ENCODE measurements at regions not wholly inside any gene's neighbourhood (a gene's known extent, or its start where the extent isn't known, plus 50 kb on each side); places are given as distances from the start of the nearest gene placed in this dataset.

GRCh38 chr16:80038566-80038965 is 438.0 kb upstream of the MAF start:
- H2AK5ac ChIP-seq (ENCODE audit: low read length, severe bottlenecking) = no peak overlapping the region
- no peak overlapping the region for H3K18ac ChIP-seq (ENCODE audit: low read depth in 1 of 2, low read length in 2 of 2)
- H3K79me1 ChIP-seq (replicated peaks; ENCODE audit: low read length, poor library complexity, severe bottlenecking) = no peaks in the 10 kb centered on the region
- no peak overlapping the region for H3K9ac ChIP-seq (ENCODE audit: low read length)
- no peaks in the 10 kb centered on the region for H3K36me3 ChIP-seq (ENCODE audit: control insufficient read depth in 1 of 2, insufficient read depth in 2 of 2, low read depth in 1 of 2, low read length in 2 of 2)
- H3K4ac ChIP-seq (ENCODE audit: low read depth in 1 of 2, low read length in 2 of 2) = no peak overlapping the region
- H2AFZ ChIP-seq (ENCODE audit: low read depth, low read length) = no peak overlapping the region
- peaks cover 3% of the 10 kb centered on the region for H3K4me1 ChIP-seq (ENCODE audit: control insufficient read depth, insufficient read depth, low read depth, low read length)
- no peak overlapping the region for H3K23ac ChIP-seq (ENCODE audit: low read length in 2 of 2)
- peaks cover 14% of the 10 kb centered on the region for H3K9me3 ChIP-seq (ENCODE audit: control insufficient read depth, low read length)
- H3K4me3 ChIP-seq (ENCODE audit: insufficient read depth in 1 of 2, low read depth in 1 of 2, low read length in 2 of 2) = no peak overlapping the region
- no peak overlapping the region for H3K4me2 ChIP-seq (ENCODE audit: low read length, poor library complexity, severe bottlenecking)
- H4K8ac ChIP-seq (ENCODE audit: low read length) = no peak overlapping the region
- no peak overlapping the region for H2BK120ac ChIP-seq (ENCODE audit: low read depth, low read length)
- no peak for DNase-seq
- no peak overlapping the region for H4K91ac ChIP-seq (ENCODE audit: low read length)
- no peak overlapping the region for H2BK15ac ChIP-seq (ENCODE audit: low read depth, poor library complexity, severe bottlenecking)
- H2BK12ac ChIP-seq (ENCODE audit: low read length in 2 of 2) = no peak overlapping the region
- H3K27ac ChIP-seq (ENCODE audit: low read length, poor library complexity, severe bottlenecking) = no peak overlapping the region
- peaks cover 0 to 19% of the 10 kb centered on the region in 2 experiments for H3K27me3 ChIP-seq (ENCODE audit: control insufficient read depth in 1 of 2, insufficient read depth in 1 of 2, low read length in 2 of 2)
- 74% methylated on average over 6 of the region's 6 CpGs for WGBS
- no peak overlapping the region for H3K14ac ChIP-seq (ENCODE audit: low read length in 2 of 2)
- no peak overlapping the region for H2BK5ac ChIP-seq (ENCODE audit: low read depth, low read length, poor library complexity, severe bottlenecking)

GRCh38 chr16:80034948-80035663 is 434.6 kb upstream of the MAF start:
- no peak overlapping the region for H2BK12ac ChIP-seq (ENCODE audit: low read length in 2 of 2)
- H3K18ac ChIP-seq (ENCODE audit: low read depth in 1 of 2, low read length in 2 of 2) = no peak overlapping the region
- no peak overlapping the region for H2BK15ac ChIP-seq (ENCODE audit: low read depth, poor library complexity, severe bottlenecking)
- H4K91ac ChIP-seq (ENCODE audit: low read length) = no peak overlapping the region
- peaks cover 17% of the 10 kb centered on the region for H3K9me3 ChIP-seq (ENCODE audit: control insufficient read depth, low read length)
- no peaks in the 10 kb centered on the region for H3K36me3 ChIP-seq (ENCODE audit: control insufficient read depth in 1 of 2, insufficient read depth in 2 of 2, low read depth in 1 of 2, low read length in 2 of 2)
- no peak overlapping the region for H3K4me3 ChIP-seq (ENCODE audit: insufficient read depth in 1 of 2, low read depth in 1 of 2, low read length in 2 of 2)
- H3K4me2 ChIP-seq (ENCODE audit: low read length, poor library complexity, severe bottlenecking) = peak overlapping the region; percentile 4
- WGBS = 87% methylated on average over 5 of the region's 8 CpGs
- no peak overlapping the region for H3K23ac ChIP-seq (ENCODE audit: low read length in 2 of 2)
- peaks cover 0 to 5% of the 10 kb centered on the region in 2 experiments for H3K27me3 ChIP-seq (ENCODE audit: control insufficient read depth in 1 of 2, insufficient read depth in 1 of 2, low read length in 2 of 2)
- peak overlapping the region; percentile 57 for H3K27ac ChIP-seq (ENCODE audit: low read length, poor library complexity, severe bottlenecking)
- DNase-seq = no peak
- H3K4me1 ChIP-seq (ENCODE audit: control insufficient read depth, insufficient read depth, low read depth, low read length) = peaks cover 3% of the 10 kb centered on the region
- H4K8ac ChIP-seq (ENCODE audit: low read length) = no peak overlapping the region
- H3K4ac ChIP-seq (ENCODE audit: low read depth in 1 of 2, low read length in 2 of 2) = no peak overlapping the region
- no peak overlapping the region for H2AFZ ChIP-seq (ENCODE audit: low read depth, low read length)
- no peaks in the 10 kb centered on the region for H3K79me1 ChIP-seq (replicated peaks; ENCODE audit: low read length, poor library complexity, severe bottlenecking)
- H2BK5ac ChIP-seq (ENCODE audit: low read depth, low read length, poor library complexity, severe bottlenecking) = no peak overlapping the region
- no peak overlapping the region for H2AK5ac ChIP-seq (ENCODE audit: low read length, severe bottlenecking)
- H2BK120ac ChIP-seq (ENCODE audit: low read depth, low read length) = no peak overlapping the region
- no peak overlapping the region for H3K14ac ChIP-seq (ENCODE audit: low read length in 2 of 2)
- H3K9ac ChIP-seq (ENCODE audit: low read length) = no peak overlapping the region

GRCh38 chr16:80034469-80034826 is 433.9 kb upstream of the MAF start:
- Histone ChIP-seq H4K91ac (ENCODE audit: low read length) (no peak overlapping the region), H3K4me1 (ENCODE audit: control insufficient read depth, insufficient read depth, low read depth, low read length) (peaks cover 5% of the 10 kb centered on the region), H3K4me2 (ENCODE audit: low read length, poor library complexity, severe bottlenecking) (no peak overlapping the region), H3K4me3 (ENCODE audit: insufficient read depth in 1 of 2, low read depth in 1 of 2, low read length in 2 of 2) (no peak overlapping the region), H3K18ac (ENCODE audit: low read depth in 1 of 2, low read length in 2 of 2) (no peak overlapping the region), H4K8ac (ENCODE audit: low read length) (no peak overlapping the region), H3K27ac (ENCODE audit: low read length, poor library complexity, severe bottlenecking) (peak overlapping the region; percentile 57), H3K9ac (ENCODE audit: low read length) (no peak overlapping the region), H3K36me3 (ENCODE audit: control insufficient read depth in 1 of 2, insufficient read depth in 2 of 2, low read depth in 1 of 2, low read length in 2 of 2) (no peaks in the 10 kb centered on the region), H2AFZ (ENCODE audit: low read depth, low read length) (no peak overlapping the region), H3K79me1 (replicated peaks; ENCODE audit: low read length, poor library complexity, severe bottlenecking) (no peaks in the 10 kb centered on the region), H3K23ac (ENCODE audit: low read length in 2 of 2) (no peak overlapping the region), H3K27me3 (ENCODE audit: control insufficient read depth in 1 of 2, insufficient read depth in 1 of 2, low read length in 2 of 2) (peaks cover 0 to 2% of the 10 kb centered on the region in 2 experiments), H2BK12ac (ENCODE audit: low read length in 2 of 2) (no peak overlapping the region), H2AK5ac (ENCODE audit: low read length, severe bottlenecking) (no peak overlapping the region), H3K9me3 (ENCODE audit: control insufficient read depth, low read length) (peaks cover 13% of the 10 kb centered on the region), H3K14ac (ENCODE audit: low read length in 2 of 2) (no peak overlapping the region), H3K4ac (ENCODE audit: low read depth in 1 of 2, low read length in 2 of 2) (no peak overlapping the region), H2BK120ac (ENCODE audit: low read depth, low read length) (no peak overlapping the region), H2BK15ac (ENCODE audit: low read depth, poor library complexity, severe bottlenecking) (no peak overlapping the region), H2BK5ac (ENCODE audit: low read depth, low read length, poor library complexity, severe bottlenecking) (no peak overlapping the region)
- no peak for DNase-seq
- WGBS = 90% methylated on average over 4 of the region's 4 CpGs

- H4K91ac ChIP-seq (ENCODE audit: low read length) = no peak overlapping the region
- no peak overlapping the region for H3K23ac ChIP-seq (ENCODE audit: low read length in 2 of 2)
- no peaks in the 10 kb centered on the region for H3K79me1 ChIP-seq (replicated peaks; ENCODE audit: low read length, poor library complexity, severe bottlenecking)
- no peak overlapping the region for H2AFZ ChIP-seq (ENCODE audit: low read depth, low read length)
- H4K8ac ChIP-seq (ENCODE audit: low read length) = no peak overlapping the region
- no peak overlapping the region for H2BK120ac ChIP-seq (ENCODE audit: low read depth, low read length)
- WGBS = 95% methylated on average over 3 of the region's 3 CpGs
- H3K4me3 ChIP-seq (ENCODE audit: insufficient read depth in 1 of 2, low read depth in 1 of 2, low read length in 2 of 2) = no peak overlapping the region
- peak overlapping the region; percentile 17 for H3K27ac ChIP-seq (ENCODE audit: low read length, poor library complexity, severe bottlenecking)
- H3K27me3 ChIP-seq (ENCODE audit: control insufficient read depth in 1 of 2, insufficient read depth in 1 of 2, low read length in 2 of 2) = no peaks in the 10 kb centered on the region
- no peak overlapping the region for H3K4me2 ChIP-seq (ENCODE audit: low read length, poor library complexity, severe bottlenecking)
- no peak overlapping the region for H2AK5ac ChIP-seq (ENCODE audit: low read length, severe bottlenecking)
- no peak overlapping the region for H2BK15ac ChIP-seq (ENCODE audit: low read depth, poor library complexity, severe bottlenecking)
- H3K9ac ChIP-seq (ENCODE audit: low read length) = no peak overlapping the region
- H3K4me1 ChIP-seq (ENCODE audit: control insufficient read depth, insufficient read depth, low read depth, low read length) = peaks cover 5% of the 10 kb centered on the region
- no peak overlapping the region for H3K14ac ChIP-seq (ENCODE audit: low read length in 2 of 2)
- H3K36me3 ChIP-seq (ENCODE audit: control insufficient read depth in 1 of 2, insufficient read depth in 2 of 2, low read depth in 1 of 2, low read length in 2 of 2) = no peaks in the 10 kb centered on the region
- peaks cover 9% of the 10 kb centered on the region for H3K9me3 ChIP-seq (ENCODE audit: control insufficient read depth, low read length)
- no peak overlapping the region for H2BK12ac ChIP-seq (ENCODE audit: low read length in 2 of 2)
- no peak overlapping the region for H3K4ac ChIP-seq (ENCODE audit: low read depth in 1 of 2, low read length in 2 of 2)
- H3K18ac ChIP-seq (ENCODE audit: low read depth in 1 of 2, low read length in 2 of 2) = no peak overlapping the region
- H2BK5ac ChIP-seq (ENCODE audit: low read depth, low read length, poor library complexity, severe bottlenecking) = no peak overlapping the region
- no peak for DNase-seq
Measured at GRCh38 chr16:80033783-80034468, 433.4 kb upstream of the MAF start.
